Ovary (tissue), 3 donors: ENCODE measurements at regions not wholly inside any gene's neighbourhood (a gene's known extent, or its start where the extent isn't known, plus 50 kb on each side); places are given as distances from the start of the nearest gene placed in this dataset.

Experiments used
- CTCF ChIP-seq, 3 donors: fragments of 450-650 bp in 2 of 3; fragments of 200-600 bp in 1 of 3; IDR thresholded peaks; one replicate each; pipeline versions ENCODE4 v1.5.1 to v1.8.0; 2016 to 2022; ENCODE audit warnings: antibody characterized with exemption in 3 of 3, mild to moderate bottlenecking in 1 of 3
- EP300 ChIP-seq: sonication (generic); formaldehyde crosslinking; IDR thresholded peaks from one replicate; pipeline ENCODE4 v1.6.1; 2017; ENCODE audit warnings: antibody characterized with exemption
- POLR2A ChIP-seq: fragments of 450-650 bp; IDR thresholded peaks from one replicate; pipeline ENCODE4 v1.6.1; 2017; ENCODE audit warnings: antibody characterized with exemption, mild to moderate bottlenecking, moderate library complexity
- donor health status: DM: no; HTN: no; CAD: no.

GRCh38 chr12:131357185-131357747 is 353.6 kb upstream of the SFSWAP start:
- TF ChIP-seq CTCF (IDR thresholded peaks at IDR 0.05) (no peak), POLR2A (no peak), EP300 (no peak)
